ENCODE measurements at regions not wholly inside any gene's neighbourhood (a gene's known extent, or its start where the extent isn't known, plus 50 kb on each side); places are given as distances from the start of the nearest gene placed in this dataset.

- no peak overlapping the region for H3K4me3 Mint-ChIP-seq
- no peaks in the 10 kb centered on the region for H3K4me1 Mint-ChIP-seq (ENCODE audit: low read depth)
- TF ChIP-seq CTCF (IDR thresholded peaks at IDR 0.05): no peak
- no peak for DNase-seq
- no peaks in the 10 kb centered on the region for H3K27me3 Mint-ChIP-seq (ENCODE audit: insufficient read depth)
- peaks cover 34% of the 10 kb centered on the region for H3K9me3 Mint-ChIP-seq
- no peak overlapping the region for H3K27ac Mint-ChIP-seq
- H3K36me3 Mint-ChIP-seq (ENCODE audit: low read depth): no peaks in the 10 kb centered on the region
These were observed 381.5 kb upstream of the CNTNAP2 start for GRCh38 chr7:145735061-145735460.

GRCh38 chr7:145732521-145732920, 384.1 kb upstream of the CNTNAP2 start:
- no peak overlapping the region for H3K4me3 Mint-ChIP-seq
- H3K27ac Mint-ChIP-seq: no peak overlapping the region
- no peak for TF ChIP-seq CTCF (IDR thresholded peaks at IDR 0.05)
- H3K4me1 Mint-ChIP-seq (ENCODE audit: low read depth): no peaks in the 10 kb centered on the region
- DNase-seq: no peak
- no peaks in the 10 kb centered on the region for H3K36me3 Mint-ChIP-seq (ENCODE audit: low read depth)
- no peaks in the 10 kb centered on the region for H3K27me3 Mint-ChIP-seq (ENCODE audit: insufficient read depth)
- peaks cover 41% of the 10 kb centered on the region for H3K9me3 Mint-ChIP-seq

- H3K4me1 Mint-ChIP-seq (ENCODE audit: low read depth): no peaks in the 10 kb centered on the region
- H3K9me3 Mint-ChIP-seq: peaks cover 31% of the 10 kb centered on the region
- no peak overlapping the region for H3K4me3 Mint-ChIP-seq
These were observed 386.9 kb upstream of the CNTNAP2 start for GRCh38 chr7:145729691-145730090.

GRCh38 chr7:145718129-145718528, 398.5 kb upstream of the CNTNAP2 start:
- Mint-ChIP-seq H3K9me3 (peaks cover 56% of the 10 kb centered on the region), H3K4me1 (ENCODE audit: low read depth) (no peaks in the 10 kb centered on the region), H3K4me3 (no peak overlapping the region), H3K27me3 (ENCODE audit: insufficient read depth) (no peaks in the 10 kb centered on the region), H3K36me3 (ENCODE audit: low read depth) (no peaks in the 10 kb centered on the region), H3K27ac (no peak overlapping the region)
- TF ChIP-seq CTCF (IDR thresholded peaks at IDR 0.05): no peak
- DNase-seq: no peak

More at GRCh38 chr7:145729691-145730090, 386.9 kb upstream of the CNTNAP2 start:
- H3K27me3 Mint-ChIP-seq (ENCODE audit: insufficient read depth): no peaks in the 10 kb centered on the region
- no peaks in the 10 kb centered on the region for H3K36me3 Mint-ChIP-seq (ENCODE audit: low read depth)
- no peak for TF ChIP-seq CTCF (IDR thresholded peaks at IDR 0.05)
- H3K27ac Mint-ChIP-seq: no peak overlapping the region
- DNase-seq: no peak

GRCh38 chr7:145700488-145700887, 416.1 kb upstream of the CNTNAP2 start:
- H3K27me3 Mint-ChIP-seq (ENCODE audit: insufficient read depth): no peaks in the 10 kb centered on the region
- H3K4me3 Mint-ChIP-seq: no peak overlapping the region
- no peaks in the 10 kb centered on the region for H3K4me1 Mint-ChIP-seq (ENCODE audit: low read depth)
- H3K27ac Mint-ChIP-seq: no peak overlapping the region
- TF ChIP-seq CTCF (IDR thresholded peaks at IDR 0.05): no peak
- DNase-seq: no peak
- H3K9me3 Mint-ChIP-seq: peaks cover 40% of the 10 kb centered on the region
- H3K36me3 Mint-ChIP-seq (ENCODE audit: low read depth): no peaks in the 10 kb centered on the region

Measured in HFFc6 (cell line).